Activated CD4-positive, alpha-beta T cell treated with anti-CD3 and anti-CD28 coated beads, Interleukin-2, amount 10 ng/mL, durations not matched to agents 7 days and 5 days (primary cell): ENCODE measurements at regions not wholly inside any gene's neighbourhood (a gene's known extent, or its start where the extent isn't known, plus 50 kb on each side); places are given as distances from the start of the nearest gene placed in this dataset.
A peak's percentile ranks its signal among the peaks of the same experiment; 100 is the strongest.

Experiments used
- CTCF ChIA-PET: fragments of 350-600 bp; sonication (Branson Sonifier 250); formaldehyde crosslinking; loops from one replicate; lab custom pipeline; 2021; ENCODE audit warnings: antibody characterized with exemption; lab: Charles Lee
- POLR2A ChIA-PET: fragments of 350-600 bp; sonication (Branson Sonifier 250); formaldehyde crosslinking; loops from one replicate; lab custom pipeline; 2021; ENCODE audit warnings: antibody characterized with exemption; lab: Charles Lee
- DNase-seq: peaks from one replicate; pipeline ENCODE4 v3.0.0-alpha.2; 2020
- H3K27ac Mint-ChIP-seq: one replicate; pipeline ENCODE4 v1.8.0; 2021; ENCODE audit warnings: mild to moderate bottlenecking, moderate library complexity, mixed read lengths
- H3K27me3 Mint-ChIP-seq: one replicate; pipeline ENCODE4 v1.8.0; 2021; ENCODE audit warnings: mixed read lengths
- H3K36me3 Mint-ChIP-seq: one replicate; pipeline ENCODE4 v1.8.0; 2021; ENCODE audit warnings: low read depth, mixed read lengths
- H3K4me1 Mint-ChIP-seq: one replicate; pipeline ENCODE4 v1.8.0; 2021; ENCODE audit warnings: mixed read lengths
- H3K4me3 Mint-ChIP-seq: one replicate; pipeline ENCODE4 v1.8.0; 2021; ENCODE audit warnings: mild to moderate bottlenecking, moderate library complexity, mixed read lengths
- H3K9me3 Mint-ChIP-seq: one replicate; pipeline ENCODE4 v1.8.0; 2021; ENCODE audit warnings: mixed read lengths

GRCh38 chr12:76611533-76611932 is 52.0 kb upstream of the OSBPL8 start:
- Mint-ChIP-seq H3K4me1 (no peaks in the 10 kb centered on the region), H3K4me3 (no peak overlapping the region), H3K27me3 (peaks cover 9% of the 10 kb centered on the region), H3K27ac (no peak overlapping the region), H3K9me3 (no peaks in the 10 kb centered on the region), H3K36me3 (no peaks in the 10 kb centered on the region)
- ChIA-PET CTCF (no interaction called here), POLR2A (no interaction called here)
- DNase-seq: no peak

DNA sequence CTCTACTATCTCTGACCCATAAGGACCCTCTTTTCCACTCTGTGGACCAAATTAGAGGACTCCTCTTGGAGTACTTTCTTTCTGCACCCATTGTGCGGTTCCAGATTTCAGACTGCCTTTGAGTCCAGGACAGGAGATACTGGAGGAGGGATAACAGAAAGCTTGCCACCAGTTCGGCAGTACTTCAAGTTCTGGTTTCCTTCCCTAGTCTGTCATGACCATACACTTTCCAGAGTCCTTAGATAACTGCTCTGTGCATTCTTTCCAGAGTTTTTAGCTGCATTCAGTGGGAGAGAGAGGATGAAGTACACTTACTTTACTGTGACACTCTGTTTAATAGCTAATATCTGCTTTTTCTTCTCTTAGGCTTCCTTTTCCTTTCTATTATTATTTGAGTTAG is 54.8 kb upstream of the OSBPL8 start:
- POLR2A ChIA-PET: no interaction called here
- Mint-ChIP-seq H3K36me3 (no peaks in the 10 kb centered on the region), H3K4me1 (no peaks in the 10 kb centered on the region), H3K9me3 (no peaks in the 10 kb centered on the region), H3K27ac (no peak overlapping the region), H3K4me3 (no peak overlapping the region), H3K27me3 (peaks cover 9% of the 10 kb centered on the region)
- DNase-seq: no peak
- CTCF ChIA-PET: interaction anchor here (1.4 to 1.6 kb wide), 2 partner anchors 11 to 14 kb away, joined by 3 to 5 read pairs; no protein-coding TSS in a partner anchor

DNA sequence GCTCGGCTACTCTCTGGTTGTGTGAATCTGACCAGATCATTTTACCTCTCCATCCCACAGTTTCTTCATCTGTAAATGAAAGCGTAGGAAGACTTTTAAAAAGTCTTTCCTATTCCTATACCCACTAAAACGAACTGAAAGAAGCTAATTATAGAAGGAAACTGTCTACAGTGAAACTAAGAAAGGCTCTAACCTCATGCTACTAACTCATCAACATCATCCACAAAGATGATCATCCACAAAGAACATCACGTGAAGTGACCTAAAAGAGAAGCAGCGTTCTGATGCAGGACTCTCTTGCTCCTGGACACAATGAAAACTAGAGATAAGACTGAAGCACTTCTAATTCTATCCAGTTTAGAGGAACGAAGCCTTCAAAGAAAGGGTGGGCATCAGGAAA is 58.5 kb upstream of the OSBPL8 start:
- no peak overlapping the region for H3K4me3 Mint-ChIP-seq
- POLR2A ChIA-PET: no interaction called here

DNA sequence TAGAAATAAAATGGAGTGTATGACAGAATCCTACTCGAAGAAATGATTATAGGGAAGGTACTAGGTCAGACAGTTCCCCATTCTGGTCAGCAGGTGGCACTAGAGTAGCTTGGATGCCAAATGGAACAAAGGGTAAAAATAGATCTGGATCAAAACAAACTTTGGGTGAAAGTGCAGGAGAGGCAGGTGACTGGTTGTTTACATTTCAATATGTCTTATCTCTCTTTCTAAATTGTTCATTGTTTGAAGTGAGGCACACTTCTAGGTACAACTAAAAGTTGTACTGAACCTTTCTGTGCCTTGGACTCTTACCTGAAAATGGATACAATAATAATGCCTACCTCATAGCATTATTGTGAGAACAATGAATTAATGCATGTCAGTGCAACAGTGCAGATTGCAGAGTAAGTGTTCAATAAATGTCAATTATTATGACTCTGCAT is 62.0 kb upstream of the OSBPL8 start:
- Mint-ChIP-seq H3K36me3 (no peaks in the 10 kb centered on the region), H3K4me1 (peaks cover 4% of the 10 kb centered on the region), H3K9me3 (no peaks in the 10 kb centered on the region), H3K4me3 (no peak overlapping the region), H3K27me3 (peaks cover 2% of the 10 kb centered on the region), H3K27ac (no peak overlapping the region)
- DNase-seq: peak; percentile 74
- POLR2A ChIA-PET: no interaction called here
- CTCF ChIA-PET: interaction anchor here (0.8 to 1.6 kb wide), 11 partner anchors 9 to 389 kb away, joined by 3 to 7 read pairs (median 3); no protein-coding TSS in a partner anchor

More for the DNA sequence above, 58.5 kb upstream of the OSBPL8 start:
- Mint-ChIP-seq H3K4me1 (peaks cover 4% of the 10 kb centered on the region), H3K27me3 (peaks cover 4% of the 10 kb centered on the region), H3K27ac (no peak overlapping the region), H3K9me3 (no peaks in the 10 kb centered on the region), H3K36me3 (no peaks in the 10 kb centered on the region)
- no peak for DNase-seq
- CTCF ChIA-PET: no interaction called here

GRCh38 chr12:76622351-76622750 is 62.8 kb upstream of the OSBPL8 start:
- H3K4me3 Mint-ChIP-seq: no peak overlapping the region
- H3K36me3 Mint-ChIP-seq: no peaks in the 10 kb centered on the region
- POLR2A ChIA-PET: interaction anchor here (0.7 kb wide), 1 partner anchor 179 kb away, joined by 11 read pairs; no protein-coding TSS in a partner anchor
- peaks cover 4% of the 10 kb centered on the region for H3K4me1 Mint-ChIP-seq
- H3K27ac Mint-ChIP-seq: no peak overlapping the region
- H3K9me3 Mint-ChIP-seq: no peaks in the 10 kb centered on the region
- H3K27me3 Mint-ChIP-seq: peaks cover 2% of the 10 kb centered on the region
- CTCF ChIA-PET: interaction anchor here (0.6 to 1.6 kb wide), 7 partner anchors 11 to 389 kb away, joined by 3 to 7 read pairs (median 4); no protein-coding TSS in a partner anchor
- DNase-seq: no peak

DNA sequence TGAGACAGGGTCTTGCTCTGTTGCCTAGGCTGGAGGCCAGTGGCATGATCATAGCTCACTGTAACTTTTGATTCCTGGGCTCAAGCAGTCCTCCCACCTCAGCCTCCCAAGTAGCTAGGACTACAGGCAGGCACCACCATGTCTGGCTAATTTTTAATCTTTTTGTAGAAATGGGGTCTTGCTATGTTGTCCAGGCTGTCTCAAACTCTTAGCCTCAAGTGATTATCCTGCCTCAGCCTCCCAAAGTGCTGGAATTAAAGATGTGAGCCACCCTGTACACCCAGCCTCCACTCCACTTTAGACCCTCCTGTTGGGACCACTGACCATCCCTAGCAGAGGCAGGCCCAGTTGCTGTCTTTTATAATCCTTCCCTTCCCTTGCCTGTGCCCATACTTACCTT is 63.3 kb upstream of the OSBPL8 start:
- Mint-ChIP-seq H3K27me3 (peaks cover 2% of the 10 kb centered on the region), H3K9me3 (no peaks in the 10 kb centered on the region), H3K4me1 (peaks cover 4% of the 10 kb centered on the region), H3K4me3 (no peak overlapping the region), H3K27ac (no peak overlapping the region), H3K36me3 (no peaks in the 10 kb centered on the region)
- ChIA-PET CTCF (interaction anchor here (1.0 to 1.1 kb wide), 2 partner anchors 313 to 388 kb away, joined by 3 to 4 read pairs; no protein-coding TSS in a partner anchor), POLR2A (interaction anchor here (0.7 kb wide), 1 partner anchor 178 kb away, joined by 11 read pairs; no protein-coding TSS in a partner anchor)
- DNase-seq: no peak

GRCh38 chr12:76623931-76624330 is 64.4 kb upstream of the OSBPL8 start:
- Mint-ChIP-seq H3K4me1 (peaks cover 4% of the 10 kb centered on the region), H3K4me3 (no peak overlapping the region), H3K36me3 (no peaks in the 10 kb centered on the region), H3K27me3 (peaks cover 2% of the 10 kb centered on the region), H3K9me3 (no peaks in the 10 kb centered on the region), H3K27ac (no peak overlapping the region)
- ChIA-PET POLR2A (no interaction called here), CTCF (no interaction called here)
- no peak for DNase-seq

GRCh38 chr12:76627346-76628135 is 68.0 kb upstream of the OSBPL8 start:
- no peaks in the 10 kb centered on the region for H3K9me3 Mint-ChIP-seq
- POLR2A ChIA-PET: no interaction called here
- no peaks in the 10 kb centered on the region for H3K36me3 Mint-ChIP-seq
- no peaks in the 10 kb centered on the region for H3K4me1 Mint-ChIP-seq
- CTCF ChIA-PET: interaction anchor here (1.2 kb wide), 1 partner anchor 22 kb away, joined by 3 read pairs; no protein-coding TSS in a partner anchor
- no peak overlapping the region for H3K27ac Mint-ChIP-seq
- no peak for DNase-seq
- H3K27me3 Mint-ChIP-seq: no peaks in the 10 kb centered on the region
- H3K4me3 Mint-ChIP-seq: no peak overlapping the region

DNA sequence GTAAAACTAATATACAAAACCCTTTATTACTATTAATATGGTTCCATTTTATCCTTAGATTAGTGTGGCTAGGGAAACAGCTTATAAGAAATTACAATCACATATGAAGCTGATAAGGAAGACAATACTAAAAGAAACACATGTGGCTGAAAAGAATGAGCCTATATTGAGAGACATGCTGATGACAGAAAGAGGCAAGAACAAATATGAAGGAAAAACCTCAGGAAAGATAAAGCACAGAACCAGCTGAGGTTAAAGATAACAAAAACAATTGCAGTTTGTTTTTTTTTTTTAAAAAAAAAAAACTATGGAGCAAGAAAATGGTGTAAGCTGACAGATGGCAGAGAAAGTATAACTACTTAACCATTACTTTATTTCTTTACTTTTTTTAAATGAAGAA is 69.2 kb upstream of the OSBPL8 start:
- no peaks in the 10 kb centered on the region for H3K27me3 Mint-ChIP-seq
- no peaks in the 10 kb centered on the region for H3K9me3 Mint-ChIP-seq
- H3K27ac Mint-ChIP-seq: no peak overlapping the region
- H3K4me3 Mint-ChIP-seq: no peak overlapping the region
- ChIA-PET CTCF (interaction anchor here (1.2 kb wide), 1 partner anchor 24 kb away, joined by 3 read pairs; no protein-coding TSS in a partner anchor), POLR2A (no interaction called here)
- no peaks in the 10 kb centered on the region for H3K4me1 Mint-ChIP-seq
- DNase-seq: no peak
- no peaks in the 10 kb centered on the region for H3K36me3 Mint-ChIP-seq

DNA sequence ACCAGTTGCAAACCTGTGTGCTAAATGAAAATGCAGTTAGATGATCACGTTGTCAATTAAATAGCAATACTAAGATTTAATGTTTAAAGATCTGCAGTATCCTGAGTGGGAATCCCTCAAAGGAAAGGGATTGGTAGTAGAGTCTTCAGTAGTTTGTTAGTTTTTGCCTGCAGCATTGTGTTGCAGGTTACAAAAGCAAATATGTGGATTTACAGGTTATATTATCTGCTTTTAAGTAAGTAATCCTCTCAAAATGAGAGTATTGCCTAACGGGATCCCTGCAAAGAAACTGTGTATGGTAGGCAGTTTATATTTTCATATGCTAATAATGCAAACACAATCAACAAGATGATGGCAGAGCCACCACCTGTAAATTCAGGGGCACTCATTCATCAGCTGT is 72.2 kb upstream of the OSBPL8 start:
- CTCF ChIA-PET: no interaction called here
- H3K36me3 Mint-ChIP-seq: no peaks in the 10 kb centered on the region
- H3K27me3 Mint-ChIP-seq: no peaks in the 10 kb centered on the region
- H3K4me1 Mint-ChIP-seq: peaks cover 7% of the 10 kb centered on the region
- H3K9me3 Mint-ChIP-seq: no peaks in the 10 kb centered on the region
- DNase-seq: no peak
- H3K27ac Mint-ChIP-seq: no peak overlapping the region
- POLR2A ChIA-PET: no interaction called here
- H3K4me3 Mint-ChIP-seq: no peak overlapping the region

DNA sequence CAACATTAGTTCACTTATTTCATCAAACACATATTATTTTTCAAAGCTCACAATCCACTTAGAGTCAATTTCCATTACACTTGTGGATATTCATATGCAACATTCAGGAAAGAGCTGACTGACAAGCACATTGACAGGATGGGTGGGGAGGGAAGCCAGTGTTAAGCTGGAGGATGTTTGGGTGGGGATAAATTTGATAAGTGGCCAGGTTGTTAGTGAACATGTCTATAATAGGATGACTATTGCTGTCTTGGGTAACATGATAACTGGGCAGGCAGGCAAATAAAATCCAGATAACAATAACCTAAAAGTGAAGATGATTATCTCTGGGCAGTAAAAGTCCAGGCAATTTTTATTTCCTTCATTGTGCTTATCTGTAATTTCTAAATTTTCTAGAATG is 73.8 kb upstream of the OSBPL8 start:
- no peaks in the 10 kb centered on the region for H3K9me3 Mint-ChIP-seq
- H3K4me1 Mint-ChIP-seq: peaks cover 7% of the 10 kb centered on the region
- DNase-seq: no peak
- no peaks in the 10 kb centered on the region for H3K36me3 Mint-ChIP-seq
- ChIA-PET POLR2A (no interaction called here), CTCF (interaction anchor here (1.5 kb wide), 1 partner anchor 11 kb away, joined by 3 read pairs; no protein-coding TSS in a partner anchor)
- no peaks in the 10 kb centered on the region for H3K27me3 Mint-ChIP-seq
- no peak overlapping the region for H3K27ac Mint-ChIP-seq
- no peak overlapping the region for H3K4me3 Mint-ChIP-seq

DNA sequence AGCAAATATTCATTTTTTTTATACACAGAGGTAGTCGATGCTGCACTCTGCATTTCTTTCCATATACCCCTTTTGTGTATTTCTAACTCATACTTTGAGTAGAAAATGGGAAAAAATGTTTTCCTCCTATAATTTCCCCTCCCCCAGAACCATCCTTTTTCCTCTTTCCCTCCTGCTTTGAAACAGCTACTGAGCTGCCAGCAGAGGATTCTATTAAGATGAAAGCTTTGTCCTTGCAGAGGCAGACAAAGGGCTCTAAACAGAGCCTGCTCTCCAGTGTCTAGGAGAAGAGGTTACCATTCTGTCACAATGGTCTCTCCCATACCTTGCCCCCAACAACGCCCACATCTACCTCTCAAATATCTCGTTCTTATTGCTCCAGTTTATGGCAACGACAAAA is 74.6 kb upstream of the OSBPL8 start:
- Mint-ChIP-seq H3K4me1 (peaks cover 7% of the 10 kb centered on the region), H3K4me3 (no peak overlapping the region), H3K9me3 (no peaks in the 10 kb centered on the region), H3K36me3 (no peaks in the 10 kb centered on the region), H3K27me3 (no peaks in the 10 kb centered on the region), H3K27ac (no peak overlapping the region)
- no peak for DNase-seq
- CTCF ChIA-PET: interaction anchor here (1.0 to 1.5 kb wide), 2 partner anchors 12 to 13 kb away, joined by 3 read pairs; no protein-coding TSS in a partner anchor
- POLR2A ChIA-PET: no interaction called here

DNA sequence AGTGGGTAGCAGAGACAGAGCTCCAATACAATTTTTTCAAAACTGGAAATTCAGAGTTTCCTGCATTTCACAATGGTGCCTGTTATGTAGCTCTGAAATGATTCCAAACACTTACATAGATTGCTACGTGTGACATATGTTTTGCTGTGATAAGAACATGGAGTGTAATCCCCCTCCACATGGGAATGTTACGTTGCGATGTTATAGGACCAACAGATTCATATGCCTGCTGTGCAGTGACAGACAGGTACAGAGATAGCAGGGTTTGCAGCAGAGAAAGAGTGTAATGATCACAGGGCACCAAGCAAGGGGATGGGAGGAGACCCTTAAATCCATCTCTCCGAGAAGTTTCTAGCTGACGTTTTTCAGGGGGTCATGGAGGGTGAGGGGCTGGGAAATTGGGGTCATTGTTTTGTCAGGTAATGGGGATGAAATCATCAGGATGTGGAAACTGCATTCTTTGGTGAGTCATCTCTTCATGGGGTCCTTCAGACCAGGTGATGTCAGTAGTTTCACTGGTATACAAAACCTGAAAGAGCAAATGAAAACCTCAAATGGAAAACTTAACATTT is 76.6 kb upstream of the OSBPL8 start:
- POLR2A ChIA-PET: no interaction called here
- Mint-ChIP-seq H3K4me1 (peaks cover 7% of the 10 kb centered on the region), H3K27me3 (no peaks in the 10 kb centered on the region), H3K4me3 (no peak overlapping the region), H3K9me3 (no peaks in the 10 kb centered on the region), H3K36me3 (no peaks in the 10 kb centered on the region), H3K27ac (no peak overlapping the region)
- no peak for DNase-seq
- CTCF ChIA-PET: interaction anchor here (0.6 kb wide), 1 partner anchor 94 kb away, joined by 4 read pairs; no protein-coding TSS in a partner anchor
